NCI-H446 (cell line): ENCODE measurements at regions not wholly inside any gene's neighbourhood (a gene's known extent, or its start where the extent isn't known, plus 50 kb on each side); places are given as distances from the start of the nearest gene placed in this dataset.
A peak's percentile ranks its signal among the peaks of the same experiment; 100 is the strongest.
"Not testable (repeated sequence)": the region's sequence is repeated elsewhere in the genome, so short reads cannot be mapped to it uniquely, and the experiment has no call there.

ENCODE experiments used
- DNase-seq, 2 experiments: peaks; one replicate each; lab custom pipeline; 2025; lab: John Stamatoyannopoulos, UW

GRCh38 chr5:92633875-92634487 lies 947.0 kb downstream of the NR2F1-AS1 start:
- no peak for DNase-seq

GRCh38 chr5:92633176-92633575 lies 947.8 kb downstream of the NR2F1-AS1 start:
- no peak for DNase-seq

GRCh38 chr5:92631237-92631701 lies 949.8 kb downstream of the NR2F1-AS1 start:
- DNase-seq: not testable (repeated sequence)

DNA sequence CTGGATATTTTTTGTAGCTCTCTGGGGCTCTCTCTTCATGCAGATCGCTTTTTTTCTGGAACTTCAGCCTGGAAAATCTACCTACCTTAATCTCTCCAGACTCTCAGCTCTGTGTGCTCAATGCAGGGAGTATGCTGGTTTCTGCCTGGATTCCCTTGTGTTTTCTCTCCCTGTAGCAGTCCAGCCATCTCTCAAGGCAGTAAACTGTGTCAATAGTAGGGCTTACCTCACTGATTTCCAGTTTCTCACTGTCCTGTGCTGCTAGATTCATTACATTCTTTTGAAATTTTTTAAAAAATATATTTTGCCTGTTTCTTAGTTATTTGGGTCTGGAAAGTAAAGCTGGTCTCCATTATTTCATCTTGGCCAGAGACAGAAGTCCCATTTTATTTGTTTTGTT lies 951.4 kb downstream of the NR2F1-AS1 start:
- DNase-seq: no peak

DNA sequence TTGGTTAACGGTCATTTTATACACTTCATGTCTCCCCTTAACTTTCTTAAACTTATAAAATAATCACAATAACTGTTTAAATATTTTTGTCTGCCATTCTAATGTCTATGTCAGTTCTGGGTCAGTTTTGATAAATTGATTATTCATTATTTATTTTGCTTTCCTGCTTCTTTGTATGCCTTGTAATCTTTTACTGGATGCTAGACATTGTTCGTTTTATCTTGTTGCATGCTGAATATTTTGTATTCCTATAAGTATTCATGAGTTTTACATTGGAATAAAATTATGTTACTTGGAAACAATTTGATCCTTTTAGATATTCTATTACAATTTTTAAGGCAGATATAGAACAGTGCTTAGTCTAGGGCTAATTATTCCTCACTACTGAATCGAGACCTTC lies 952.0 kb downstream of the NR2F1-AS1 start:
- no peak for DNase-seq

GRCh38 chr5:92627186-92627585 lies 953.8 kb downstream of the NR2F1-AS1 start:
- no peak for DNase-seq

DNA sequence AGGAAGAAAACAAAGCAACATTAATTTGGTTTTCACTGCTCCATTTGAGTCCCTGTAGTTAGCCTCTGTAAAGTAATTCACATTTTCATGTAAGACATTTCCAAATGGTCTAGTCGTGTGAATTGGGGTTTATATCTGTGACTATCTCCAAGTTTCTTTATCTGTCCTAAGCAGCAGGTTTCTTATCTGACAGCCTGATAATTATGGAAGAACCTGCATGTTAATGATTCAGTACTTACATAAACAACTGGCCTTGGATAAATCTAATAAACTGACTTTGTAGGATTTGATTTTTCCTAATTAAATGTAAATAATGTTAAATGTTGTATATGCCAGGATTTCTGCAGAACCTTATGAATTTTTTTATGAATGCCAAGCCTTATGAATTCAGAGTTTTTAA lies 964.9 kb downstream of the NR2F1-AS1 start:
- no peak for DNase-seq

- DNase-seq: no peak
Observed at GRCh38 chr5:92613546-92613945, 967.5 kb downstream of the NR2F1-AS1 start.

DNA sequence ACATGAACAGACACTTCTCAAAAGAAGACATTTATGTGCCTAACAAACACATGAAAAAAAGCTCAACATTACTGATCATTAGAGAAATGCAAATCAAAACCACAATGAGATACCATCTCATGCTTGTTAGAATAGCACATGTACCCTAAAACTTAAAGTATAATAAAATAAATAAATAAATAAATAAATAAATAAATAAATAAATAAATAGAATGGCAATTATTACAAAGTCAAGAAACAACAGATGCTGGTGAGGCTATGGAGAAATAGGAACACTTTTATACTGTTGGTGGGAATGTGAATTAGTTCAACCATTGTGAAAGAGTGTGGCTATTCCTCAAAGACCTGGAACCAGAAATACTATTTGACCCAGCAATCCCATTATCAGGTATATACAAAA lies 970.6 kb downstream of the NR2F1-AS1 start:
- DNase-seq: not testable (repeated sequence)

DNA sequence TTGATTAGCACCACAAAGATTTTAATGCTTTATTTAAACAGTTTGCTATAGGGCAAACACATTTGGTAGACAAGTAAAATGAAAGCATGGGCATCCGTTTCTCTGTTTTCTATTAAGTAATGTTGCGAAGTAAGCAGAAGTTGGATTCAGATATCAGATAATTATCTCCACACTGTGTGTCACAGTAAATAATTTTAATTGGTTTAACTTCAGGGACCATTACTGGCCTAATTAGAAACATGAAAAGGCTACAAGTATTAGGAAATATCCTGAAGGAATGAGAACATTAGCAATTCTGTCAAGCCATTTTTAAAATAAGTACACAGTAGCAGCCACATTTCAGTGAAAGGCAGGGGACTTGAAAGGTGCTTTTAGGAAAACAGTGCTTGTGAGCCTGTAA lies 975.4 kb downstream of the NR2F1-AS1 start:
- no peak for DNase-seq

DNA sequence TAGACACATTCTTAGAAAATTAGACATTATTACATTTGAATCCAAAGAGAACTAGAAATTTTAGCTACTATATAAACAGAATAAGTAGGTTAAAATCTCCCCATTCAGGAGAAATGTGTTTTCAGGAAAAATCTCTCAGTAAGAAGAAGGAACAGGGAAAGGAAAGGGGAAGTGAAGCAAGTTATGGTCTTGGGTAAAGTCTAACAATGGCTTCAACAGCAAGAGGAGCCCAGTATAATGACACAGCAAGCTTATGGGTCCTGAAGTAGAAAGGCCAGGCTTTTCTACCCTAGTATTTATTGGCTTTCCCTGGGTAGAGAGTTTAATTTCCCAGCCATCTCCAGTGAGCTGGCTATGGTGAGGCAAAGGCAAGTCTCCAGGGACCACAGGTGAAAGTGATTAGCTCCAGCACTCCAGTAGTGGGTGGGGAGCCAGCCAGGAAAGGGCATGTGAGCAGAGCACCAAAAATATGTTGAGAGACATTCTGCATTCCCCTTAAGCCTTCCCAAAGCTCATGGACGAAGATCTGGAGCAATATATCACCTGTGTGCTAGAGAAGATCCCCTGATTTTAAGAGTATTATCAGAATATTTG lies 981.7 kb downstream of the NR2F1-AS1 start:
- DNase-seq: no peak

DNA sequence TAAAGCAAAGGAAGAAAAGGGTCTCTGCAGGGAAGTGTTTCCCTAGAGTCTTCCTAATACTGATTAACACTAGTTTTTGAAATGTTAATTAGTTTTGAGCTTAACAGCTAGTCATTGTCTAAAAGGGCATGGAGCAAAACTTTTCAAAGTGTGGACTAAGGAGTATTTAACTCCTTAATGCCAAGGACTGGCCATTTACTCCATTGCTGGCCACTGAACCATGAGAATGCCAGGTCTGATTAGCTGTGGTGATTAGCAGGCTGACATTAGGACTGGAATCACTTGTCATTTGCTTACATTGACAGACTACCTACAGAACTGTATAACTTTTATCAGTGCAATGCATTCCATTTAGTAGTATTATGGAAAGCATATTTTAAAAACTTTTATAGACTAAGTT lies 987.0 kb downstream of the NR2F1-AS1 start:
- DNase-seq: no peak

DNA sequence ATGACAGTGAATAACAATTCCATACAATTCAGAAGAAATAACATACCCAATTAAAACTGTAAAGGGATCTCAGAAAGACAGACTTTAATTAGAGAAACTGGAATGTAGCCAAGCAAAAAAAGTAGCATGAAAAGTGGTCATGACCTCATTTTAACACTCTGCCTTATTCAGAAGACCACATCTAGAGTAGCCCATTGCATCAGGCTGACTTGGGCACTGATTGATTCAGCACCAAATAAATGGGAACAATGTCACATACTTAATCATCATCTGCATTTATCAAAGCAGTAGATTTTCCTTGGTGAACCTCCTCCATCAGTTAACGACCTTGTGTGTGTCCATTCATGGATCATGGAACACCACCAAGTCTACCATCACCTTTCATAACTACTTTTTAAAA lies 992.1 kb downstream of the NR2F1-AS1 start:
- DNase-seq: no peak

DNA sequence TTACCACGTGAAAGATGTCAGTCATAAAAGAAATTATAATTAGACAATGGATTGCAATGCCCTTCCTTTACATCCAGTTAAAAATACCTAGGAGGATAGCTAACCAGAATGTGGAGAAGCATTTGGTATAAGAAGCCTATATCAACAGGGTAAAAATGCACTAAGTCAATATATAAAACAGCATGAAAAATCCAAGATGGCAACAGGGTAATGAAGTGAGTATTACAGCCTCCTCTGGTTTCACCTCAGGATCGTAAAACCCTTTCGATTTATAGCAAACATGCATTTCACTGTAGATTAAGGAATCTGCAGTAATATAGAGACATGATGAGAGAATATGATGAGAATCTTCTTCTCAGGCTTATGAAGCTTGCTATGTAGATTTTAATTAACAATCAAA lies 999.3 kb downstream of the NR2F1-AS1 start:
- DNase-seq: no peak

GRCh38 chr5:92581249-92581648 lies 999.8 kb downstream of the NR2F1-AS1 start:
- peak; percentile 19 to 52 for DNase-seq

GRCh38 chr5:92580814-92581213 lies 1000.2 kb downstream of the NR2F1-AS1 start:
- no peak for DNase-seq

- DNase-seq: no peak
Observed at GRCh38 chr5:92574023-92574422, 1007.0 kb downstream of the NR2F1-AS1 start.

GRCh38 chr5:92568522-92568921 lies 1012.5 kb downstream of the NR2F1-AS1 start:
- DNase-seq: no peak

- no peak for DNase-seq
Observed at GRCh38 chr5:92567831-92568450, 1013.1 kb downstream of the NR2F1-AS1 start.

DNA sequence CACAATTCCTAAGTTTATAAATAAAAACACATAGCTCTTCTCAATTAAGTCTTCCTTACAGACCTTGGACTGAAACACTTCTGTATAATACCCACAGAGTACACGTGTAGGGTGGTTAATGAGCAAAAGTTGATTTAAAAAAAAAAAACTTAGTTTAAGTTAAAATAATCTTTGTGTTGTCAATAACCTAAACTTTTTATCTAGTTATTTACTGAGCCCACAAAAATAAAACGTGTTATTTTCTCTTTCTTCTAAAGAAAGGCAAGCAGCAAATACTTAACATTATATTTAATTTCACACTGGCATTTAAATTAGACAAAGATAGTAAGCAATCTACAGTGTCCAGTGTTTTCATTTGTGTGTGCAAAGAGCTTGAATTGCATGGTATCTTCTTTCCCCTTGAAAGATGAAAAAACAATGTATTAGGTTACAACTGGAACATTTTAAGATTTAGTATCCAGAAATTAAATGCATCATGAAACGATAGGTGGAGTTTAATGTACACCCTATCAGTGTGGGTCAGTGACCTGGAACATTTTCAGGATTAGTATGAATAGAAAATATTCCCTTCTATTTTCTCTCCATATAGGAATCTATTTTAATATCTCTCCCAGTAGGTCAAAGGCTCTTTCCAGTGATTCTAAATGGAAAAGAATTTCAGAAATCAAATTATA lies 1014.8 kb downstream of the NR2F1-AS1 start:
- no peak for DNase-seq

DNA sequence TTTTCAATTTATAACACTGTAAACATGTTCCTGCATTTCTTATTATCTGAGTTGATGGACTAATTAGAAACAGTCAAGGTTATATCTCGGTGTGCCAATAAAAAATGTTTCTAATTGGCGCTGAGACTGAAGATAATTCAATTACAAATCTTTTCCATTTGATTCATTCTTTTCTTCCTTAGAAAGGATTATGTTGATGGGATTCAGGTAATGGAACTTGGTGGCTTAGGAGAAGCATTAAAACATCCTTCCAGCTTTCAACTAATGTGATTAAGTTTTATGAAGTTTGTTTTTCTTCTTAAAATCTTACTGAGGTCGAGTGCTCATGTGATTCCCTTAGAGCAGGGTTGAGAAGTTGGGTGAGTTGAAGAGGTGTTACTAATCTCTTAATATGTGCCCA lies 1015.3 kb downstream of the NR2F1-AS1 start:
- DNase-seq: no peak

DNA sequence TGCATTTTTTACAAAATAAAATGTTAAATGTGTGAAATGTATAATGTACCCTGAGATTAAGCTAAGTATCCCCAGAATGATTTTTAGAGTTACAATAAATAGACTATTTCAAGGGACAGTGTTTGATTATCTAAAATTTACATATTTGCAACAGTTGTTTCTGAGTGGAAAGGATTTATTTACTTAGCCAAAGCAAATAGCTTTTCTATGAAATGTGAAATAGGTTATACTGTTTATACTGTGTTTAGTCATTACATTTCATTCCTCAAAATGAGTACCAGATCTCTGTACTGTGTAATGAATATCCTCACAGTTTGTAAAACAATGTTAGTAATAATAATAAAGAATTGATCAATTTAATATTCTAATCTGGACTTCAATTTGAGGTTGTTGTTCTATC lies 1019.0 kb downstream of the NR2F1-AS1 start:
- no peak for DNase-seq

DNA sequence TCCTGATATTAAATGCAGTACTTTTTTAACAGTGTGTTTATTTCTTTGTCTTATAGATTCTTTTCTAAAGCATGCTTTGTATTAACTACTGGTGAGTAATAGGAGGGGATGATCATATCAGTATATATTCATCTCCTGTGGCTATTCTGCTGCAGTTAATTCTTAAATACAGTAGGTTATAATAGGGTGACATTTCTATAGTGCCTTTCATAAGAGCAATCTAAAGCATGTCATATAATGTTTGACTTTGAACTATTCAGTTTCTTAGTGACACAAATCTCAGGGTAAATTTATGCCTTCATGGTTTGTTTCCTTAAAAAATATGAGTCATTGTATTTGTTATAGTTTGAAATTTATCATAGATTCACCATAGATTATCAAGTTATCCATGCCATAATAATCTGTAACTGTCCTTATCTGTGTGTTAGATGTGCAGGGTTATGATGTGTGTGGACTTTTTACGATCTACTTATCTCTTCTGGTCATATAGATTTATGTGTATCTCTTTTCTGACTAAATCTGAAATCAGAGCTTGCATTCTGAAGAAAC lies 1019.5 kb downstream of the NR2F1-AS1 start:
- no peak for DNase-seq
